ENCODE measurements at regions not wholly inside any gene's neighbourhood (a gene's known extent, or its start where the extent isn't known, plus 50 kb on each side); places are given as distances from the start of the nearest gene placed in this dataset.

- H3K4me3 Mint-ChIP-seq = no peak overlapping the region
- no peaks in the 10 kb centered on the region for H3K4me1 Mint-ChIP-seq
- DNase-seq (ENCODE audit: low read depth, low spot score) = no peak
- no peak for TF ChIP-seq CTCF (conservative IDR thresholded peaks at IDR 0.05)
- H3K27me3 Mint-ChIP-seq (ENCODE audit: low read depth) = no peaks in the 10 kb centered on the region
- H3K9me3 Mint-ChIP-seq = no peaks in the 10 kb centered on the region
- H3K27ac Mint-ChIP-seq (ENCODE audit: unreplicated experiment) = no peak overlapping the region
- H3K36me3 Mint-ChIP-seq (ENCODE audit: low read depth) = no peaks in the 10 kb centered on the region
These were observed 217.9 kb upstream of the NOCT start for GRCh38 chr4:138797646-138798045.

GRCh38 chr4:138796761-138797160 lies 218.8 kb upstream of the NOCT start:
- Mint-ChIP-seq H3K27me3 (ENCODE audit: low read depth) (no peaks in the 10 kb centered on the region), H3K36me3 (ENCODE audit: low read depth) (no peaks in the 10 kb centered on the region), H3K4me3 (no peak overlapping the region), H3K4me1 (no peaks in the 10 kb centered on the region), H3K27ac (ENCODE audit: unreplicated experiment) (no peak overlapping the region), H3K9me3 (no peaks in the 10 kb centered on the region)
- TF ChIP-seq CTCF (conservative IDR thresholded peaks at IDR 0.05) = no peak
- DNase-seq (ENCODE audit: low read depth, low spot score) = no peak

- Mint-ChIP-seq H3K27me3 (ENCODE audit: low read depth) (no peaks in the 10 kb centered on the region), H3K4me3 (no peak overlapping the region), H3K27ac (ENCODE audit: unreplicated experiment) (no peak overlapping the region)
These were observed 224.8 kb upstream of the NOCT start for GRCh38 chr4:138790706-138791340.

GRCh38 chr4:138789796-138790195 lies 225.8 kb upstream of the NOCT start:
- H3K27me3 Mint-ChIP-seq (ENCODE audit: low read depth) = no peaks in the 10 kb centered on the region
- H3K36me3 Mint-ChIP-seq (ENCODE audit: low read depth) = no peaks in the 10 kb centered on the region
- H3K4me3 Mint-ChIP-seq = no peak overlapping the region
- DNase-seq (ENCODE audit: low read depth, low spot score) = no peak
- H3K4me1 Mint-ChIP-seq = no peaks in the 10 kb centered on the region
- H3K27ac Mint-ChIP-seq (ENCODE audit: unreplicated experiment) = no peak overlapping the region
- no peaks in the 10 kb centered on the region for H3K9me3 Mint-ChIP-seq
- TF ChIP-seq CTCF (conservative IDR thresholded peaks at IDR 0.05) = no peak

More at GRCh38 chr4:138790706-138791340, 224.8 kb upstream of the NOCT start:
- H3K36me3 Mint-ChIP-seq (ENCODE audit: low read depth) = no peaks in the 10 kb centered on the region
- TF ChIP-seq CTCF (conservative IDR thresholded peaks at IDR 0.05) = no peak
- no peak for DNase-seq (ENCODE audit: low read depth, low spot score)
- no peaks in the 10 kb centered on the region for H3K9me3 Mint-ChIP-seq
- no peaks in the 10 kb centered on the region for H3K4me1 Mint-ChIP-seq

- Mint-ChIP-seq H3K9me3 (no peaks in the 10 kb centered on the region), H3K27ac (ENCODE audit: unreplicated experiment) (no peak overlapping the region), H3K4me1 (no peaks in the 10 kb centered on the region), H3K36me3 (ENCODE audit: low read depth) (no peaks in the 10 kb centered on the region), H3K4me3 (no peak overlapping the region), H3K27me3 (ENCODE audit: low read depth) (no peaks in the 10 kb centered on the region)
- DNase-seq (ENCODE audit: low read depth, low spot score) = no peak
- TF ChIP-seq CTCF (conservative IDR thresholded peaks at IDR 0.05) = no peak
These were observed 226.7 kb upstream of the NOCT start for GRCh38 chr4:138788857-138789256.

All from neural crest cell (in vitro differentiated cells).